GM19193 (cell line): ENCODE measurements at regions not wholly inside any gene's neighbourhood (a gene's known extent, or its start where the extent isn't known, plus 50 kb on each side); places are given as distances from the start of the nearest gene placed in this dataset.

ENCODE experiments used
- POLR2A ChIP-seq: IDR thresholded peaks from 4 replicates; pipeline ENCODE4 v1.6.1; 2011; ENCODE audit not compliant: insufficient read depth, insufficient read length; ENCODE audit errors: extremely low read depth

- no peak for TF ChIP-seq POLR2A
Measured at GRCh38 chr3:145981056-145981455, 179.9 kb downstream of the PLOD2 start.

- no peak for TF ChIP-seq POLR2A
Measured at GRCh38 chr3:145983101-145983500, 177.9 kb downstream of the PLOD2 start.
